ENCODE measurements at regions not wholly inside any gene's neighbourhood (a gene's known extent, or its start where the extent isn't known, plus 50 kb on each side); places are given as distances from the start of the nearest gene placed in this dataset.
A peak's percentile ranks its signal among the peaks of the same experiment; 100 is the strongest.
"Not testable (repeated sequence)": the region's sequence is repeated elsewhere in the genome, so short reads cannot be mapped to it uniquely, and the experiment has no call there.

GRCh38 chr6:14889611-14890593 is 356.0 kb upstream of the JARID2 start:
- DNase-seq, result no peak

GRCh38 chr6:14891820-14892375 is 354.0 kb upstream of the JARID2 start:
- DNase-seq, result not testable (repeated sequence)

GRCh38 chr6:14894105-14894504 is 351.8 kb upstream of the JARID2 start:
- DNase-seq, result no peak

GRCh38 chr6:14896475-14896874 is 349.4 kb upstream of the JARID2 start:
- peak; percentile 24 for DNase-seq

GRCh38 chr6:14897831-14898230 is 348.0 kb upstream of the JARID2 start:
- DNase-seq, result no peak

GRCh38 chr6:14899441-14899840 is 346.4 kb upstream of the JARID2 start:
- DNase-seq, result not testable (repeated sequence)

GRCh38 chr6:14900919-14901318 is 344.9 kb upstream of the JARID2 start:
- DNase-seq, result no peak

- no peak for DNase-seq
Observed at GRCh38 chr6:14903176-14904038, 342.5 kb upstream of the JARID2 start.

GRCh38 chr6:14905201-14905600 is 340.7 kb upstream of the JARID2 start:
- no peak for DNase-seq

GRCh38 chr6:14906621-14907020 is 339.2 kb upstream of the JARID2 start:
- DNase-seq, result no peak

- peak; percentile 30 for DNase-seq
Observed at GRCh38 chr6:14910692-14911547, 334.9 kb upstream of the JARID2 start.

- no peak for DNase-seq
Observed at GRCh38 chr6:14912226-14912625, 333.6 kb upstream of the JARID2 start.

- DNase-seq, result no peak
Observed at GRCh38 chr6:14912706-14913105, 333.2 kb upstream of the JARID2 start.

- DNase-seq, result no peak
Observed at GRCh38 chr6:14913931-14914330, 331.9 kb upstream of the JARID2 start.

- no peak for DNase-seq
Observed at GRCh38 chr6:14915888-14916832, 329.7 kb upstream of the JARID2 start.

- peak; percentile 71 for DNase-seq
Observed at GRCh38 chr6:14917109-14917910, 328.6 kb upstream of the JARID2 start.

- DNase-seq, result no peak
Observed at GRCh38 chr6:14918200-14918907, 327.5 kb upstream of the JARID2 start.

- DNase-seq, result no peak
Observed at GRCh38 chr6:14919038-14919670, 326.7 kb upstream of the JARID2 start.

- DNase-seq, result no peak
Observed at GRCh38 chr6:14920276-14920675, 325.6 kb upstream of the JARID2 start.
